Body of pancreas (tissue), 4 donors: ENCODE measurements at regions not wholly inside any gene's neighbourhood (a gene's known extent, or its start where the extent isn't known, plus 50 kb on each side); places are given as distances from the start of the nearest gene placed in this dataset.

Experiments
- ATAC-seq: fragments of 150-250 bp; one replicate; pipeline ENCODE4 v1.9.1; 2016
- DNase-seq, 4 donors: peaks; one replicate each; pipeline ENCODE4 v3.0.0-alpha.2; 2019
- H3K27ac ChIP-seq, 4 donors: fragments of 200-600 bp; sonication (generic); 1 replicate in 3 of 4; 2 replicates in 1 of 4; pipeline versions ENCODE4 v1.5.1 to v1.6.1; 2016 to 2019; ENCODE audit warnings: mild to moderate bottlenecking in 1 of 4, mixed read lengths in 1 of 4, moderate library complexity in 1 of 4
- H3K27me3 ChIP-seq, 2 donors: fragments of 200-600 bp; sonication (generic); one replicate each; pipeline ENCODE4 v1.6.0; 2016; ENCODE audit warnings: mild to moderate bottlenecking in 1 of 2
- H3K36me3 ChIP-seq, 2 donors: fragments of 200-600 bp; sonication (generic); replicated peaks in 1 of 2; 2 replicates each; pipeline ENCODE4 v1.5.1; 2016; ENCODE audit warnings: low read depth in 2 of 2; ENCODE audit not compliant: insufficient read depth in 1 of 2
- H3K4me1 ChIP-seq: fragments of 200-600 bp; sonication (generic); one replicate; pipeline ENCODE4 v1.6.0; 2016
- H3K4me3 ChIP-seq, 2 donors: fragments of 200-600 bp; sonication (generic); 1 replicate in 1 of 2; 2 replicates in 1 of 2; pipeline ENCODE4 v1.5.1; 2016 to 2019
- H3K9me3 ChIP-seq, 3 donors: fragments of 200-600 bp; sonication (generic); 1 replicate in 2 of 3; 2 replicates in 1 of 3; pipeline ENCODE4 v1.5.1; 2016
- POLR2A ChIP-seq, 3 donors: fragments of 450-650 bp; IDR thresholded peaks; one replicate each; pipeline ENCODE4 v1.6.1; 2016; ENCODE audit warnings: antibody characterized with exemption in 3 of 3, mild to moderate bottlenecking in 2 of 3
- WGBS, 2 donors: methylation state at CpG; one replicate each; pipeline ENCODE4 v1.1.5; 2017; 5-methylcytosine and 5-hydroxymethylcytosine counted together
- intact Hi-C: fragments of 100-400 bp; cut with DNase I; formaldehyde crosslinking; loops from one replicate; pipeline ENCODE4 v1.15.1; 2023
- TF ChIP-seq, protein P1 (sequence below), 7 experiments: fragments of 450-650 bp in 4 of 7; fragments of 200-600 bp in 3 of 7; sonication (generic) in 3 of 7; IDR thresholded peaks; one replicate each; pipeline ENCODE4 v1.5.1; 2016 to 2019; ENCODE audit warnings: antibody characterized with exemption in 7 of 7

- H3K36me3 ChIP-seq = no peaks in the 10 kb centered on the region
- intact Hi-C loops = loop anchor here (5.0 kb wide), 1 partner anchor 250 kb away; no protein-coding TSS in a partner anchor
- H3K27me3 ChIP-seq = no peaks in the 10 kb centered on the region
- no peak overlapping the region for H3K27ac ChIP-seq
- DNase-seq (peak in 2 of 4 donors; percentile 47 to 62), ATAC-seq (peak; percentile 47)
- H3K4me1 ChIP-seq = no peaks in the 10 kb centered on the region
- 47 to 58% methylated on average over 2 of the region's 2 CpGs for WGBS, 2 donors
- TF ChIP-seq POLR2A (IDR thresholded peaks at IDR 0.05) = no peak
- TF ChIP-seq, protein P1, sequence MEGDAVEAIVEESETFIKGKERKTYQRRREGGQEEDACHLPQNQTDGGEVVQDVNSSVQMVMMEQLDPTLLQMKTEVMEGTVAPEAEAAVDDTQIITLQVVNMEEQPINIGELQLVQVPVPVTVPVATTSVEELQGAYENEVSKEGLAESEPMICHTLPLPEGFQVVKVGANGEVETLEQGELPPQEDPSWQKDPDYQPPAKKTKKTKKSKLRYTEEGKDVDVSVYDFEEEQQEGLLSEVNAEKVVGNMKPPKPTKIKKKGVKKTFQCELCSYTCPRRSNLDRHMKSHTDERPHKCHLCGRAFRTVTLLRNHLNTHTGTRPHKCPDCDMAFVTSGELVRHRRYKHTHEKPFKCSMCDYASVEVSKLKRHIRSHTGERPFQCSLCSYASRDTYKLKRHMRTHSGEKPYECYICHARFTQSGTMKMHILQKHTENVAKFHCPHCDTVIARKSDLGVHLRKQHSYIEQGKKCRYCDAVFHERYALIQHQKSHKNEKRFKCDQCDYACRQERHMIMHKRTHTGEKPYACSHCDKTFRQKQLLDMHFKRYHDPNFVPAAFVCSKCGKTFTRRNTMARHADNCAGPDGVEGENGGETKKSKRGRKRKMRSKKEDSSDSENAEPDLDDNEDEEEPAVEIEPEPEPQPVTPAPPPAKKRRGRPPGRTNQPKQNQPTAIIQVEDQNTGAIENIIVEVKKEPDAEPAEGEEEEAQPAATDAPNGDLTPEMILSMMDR (IDR thresholded peaks at IDR 0.05) = no peak
- no peak overlapping the region for H3K4me3 ChIP-seq
- no peaks in the 10 kb centered on the region for H3K9me3 ChIP-seq
Measured at GRCh38 chr21:17921579-17922530, 102.7 kb upstream of the C21orf91 start.

DNA sequence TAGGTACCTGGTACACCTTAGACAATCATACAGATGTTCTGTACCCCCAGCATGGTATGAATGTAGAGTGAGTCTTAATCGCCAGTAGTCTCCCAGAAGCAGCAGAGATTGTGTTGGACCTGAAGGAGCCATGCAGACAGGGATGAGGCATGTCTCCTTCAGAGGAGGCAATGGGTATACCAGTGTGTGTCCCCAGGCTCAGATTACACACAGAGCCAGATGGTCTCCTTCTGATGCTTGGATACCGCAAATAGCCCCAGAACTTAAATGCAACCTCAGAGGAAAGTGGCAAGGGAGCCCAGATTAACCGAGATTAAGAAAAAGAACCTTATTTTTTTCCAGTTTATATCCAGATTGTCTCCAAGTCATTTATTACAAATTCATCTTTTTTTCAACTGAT is 96.8 kb upstream of the C21orf91 start:
- H3K27me3 ChIP-seq = no peaks in the 10 kb centered on the region
- no peak for ATAC-seq
- no peak overlapping the region for H3K4me3 ChIP-seq
- no peaks in the 10 kb centered on the region for H3K4me1 ChIP-seq
- TF ChIP-seq POLR2A (IDR thresholded peaks at IDR 0.05) = no peak
- TF ChIP-seq, protein P1 (IDR thresholded peaks at IDR 0.05) = no peak
- H3K36me3 ChIP-seq = no peaks in the 10 kb centered on the region
- no peak overlapping the region for H3K27ac ChIP-seq
- WGBS, 2 donors = 58 to 59% methylated on average over 3 of the region's 3 CpGs
- intact Hi-C loops = no loop called here
- no peaks in the 10 kb centered on the region for H3K9me3 ChIP-seq
- DNase-seq = no peak

DNA sequence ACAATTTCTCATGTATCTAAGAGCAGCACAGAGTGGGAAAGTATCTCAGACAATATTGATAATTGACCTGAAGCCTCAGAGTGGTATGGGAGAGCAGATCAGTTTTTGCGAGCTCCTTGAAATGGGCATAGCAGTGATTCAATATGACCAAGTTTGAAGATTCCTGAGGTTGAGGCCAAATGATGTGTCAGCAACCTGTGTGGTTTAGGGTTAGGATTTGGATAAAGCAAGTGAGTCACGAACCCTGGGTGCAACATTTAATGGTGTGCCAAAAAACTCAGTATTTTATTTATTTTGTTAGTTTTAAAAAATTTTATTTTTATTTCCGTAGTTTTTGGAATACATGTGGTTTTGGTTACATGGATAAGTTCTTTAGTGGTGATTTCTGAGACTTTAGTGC is 92.5 kb upstream of the C21orf91 start:
- ATAC-seq = no peak
- H3K9me3 ChIP-seq = no peaks in the 10 kb centered on the region
- H3K4me1 ChIP-seq = no peaks in the 10 kb centered on the region
- no peaks in the 10 kb centered on the region for H3K27me3 ChIP-seq
- no peak for DNase-seq
- 79 to 81% methylated on average over 3 of the region's 3 CpGs for WGBS, 2 donors
- H3K27ac ChIP-seq = no peak overlapping the region
- H3K4me3 ChIP-seq = no peak overlapping the region
- intact Hi-C loops = no loop called here
- H3K36me3 ChIP-seq = no peaks in the 10 kb centered on the region
- no peak for TF ChIP-seq POLR2A (IDR thresholded peaks at IDR 0.05)
- TF ChIP-seq, protein P1 (IDR thresholded peaks at IDR 0.05) = no peak

- no peaks in the 10 kb centered on the region for H3K36me3 ChIP-seq
- DNase-seq (no peak), ATAC-seq (no peak)
- no peak for TF ChIP-seq POLR2A (IDR thresholded peaks at IDR 0.05)
- TF ChIP-seq, protein P1 (IDR thresholded peaks at IDR 0.05) = no peak
- H3K9me3 ChIP-seq = no peaks in the 10 kb centered on the region
- no peak overlapping the region for H3K27ac ChIP-seq
- H3K27me3 ChIP-seq = no peaks in the 10 kb centered on the region
- H3K4me3 ChIP-seq = no peak overlapping the region
- intact Hi-C loops = loop anchor here (10.0 kb wide), 1 partner anchor 219 kb away; no protein-coding TSS in a partner anchor
- no peaks in the 10 kb centered on the region for H3K4me1 ChIP-seq
- 58 to 65% methylated on average over 10 of the region's 10 CpGs for WGBS, 2 donors
Measured at GRCh38 chr21:17903929-17904639, 84.9 kb upstream of the C21orf91 start.
